Upper lobe of right lung (tissue), 1 donor: ENCODE measurements at regions not wholly inside any gene's neighbourhood (a gene's known extent, or its start where the extent isn't known, plus 50 kb on each side); places are given as distances from the start of the nearest gene placed in this dataset.

Source experiments
- ATAC-seq: fragments of 200-7000 bp; cut with Tn5 transposase; one replicate; pipeline ENCODE4 v1.9.1; 2020; ENCODE audit warnings: mild to moderate bottlenecking, moderate library complexity
- DNase-seq: peaks from one replicate; pipeline ENCODE4 v3.0.0-alpha.2; 2020
- H3K27ac ChIP-seq: fragments of 200-600 bp; one replicate; pipeline ENCODE4 v1.8.0; 2022
- H3K27me3 ChIP-seq: fragments of 200-600 bp; one replicate; pipeline ENCODE4 v1.8.0; 2022; ENCODE audit warnings: mild to moderate bottlenecking
- H3K36me3 ChIP-seq: fragments of 200-600 bp; one replicate; pipeline ENCODE4 v1.8.0; 2022
- H3K4me1 ChIP-seq: fragments of 200-600 bp; one replicate; pipeline ENCODE4 v1.8.0; 2022
- H3K4me3 ChIP-seq: fragments of 200-600 bp; one replicate; pipeline ENCODE4 v1.8.0; 2022; ENCODE audit warnings: mild to moderate bottlenecking
- H3K9me3 ChIP-seq: fragments of 200-600 bp; one replicate; pipeline ENCODE4 v1.8.0; 2022
- CTCF ChIP-seq: fragments of 200-600 bp; IDR thresholded peaks from one replicate; pipeline ENCODE4 v1.8.0; 2022; ENCODE audit warnings: antibody characterized with exemption
- intact Hi-C: fragments of 100-400 bp; cut with DNase I; formaldehyde crosslinking; loops from one replicate; pipeline ENCODE4 v1.11.0; 2022
- donor health status: DM: no; HTN: yes; CAD: no; lungs with severe emphysema.

- H3K4me1 ChIP-seq = no peaks in the 10 kb centered on the region
- H3K27me3 ChIP-seq = peaks cover 4% of the 10 kb centered on the region
- H3K36me3 ChIP-seq = no peaks in the 10 kb centered on the region
- intact Hi-C loops = no loop called here
- TF ChIP-seq CTCF = no peak
- H3K9me3 ChIP-seq = no peaks in the 10 kb centered on the region
- no peak overlapping the region for H3K4me3 ChIP-seq
- H3K27ac ChIP-seq = no peak overlapping the region
- no peak for DNase-seq
- ATAC-seq = no peak
Measured at GRCh38 chr9:118457171-118458000, 753.2 kb downstream of the TLR4 start.

GRCh38 chr9:118459913-118460312 is 755.7 kb downstream of the TLR4 start:
- Histone ChIP-seq H3K36me3 (no peaks in the 10 kb centered on the region), H3K4me1 (no peaks in the 10 kb centered on the region), H3K4me3 (no peak overlapping the region), H3K27ac (no peak overlapping the region), H3K9me3 (no peaks in the 10 kb centered on the region), H3K27me3 (no peaks in the 10 kb centered on the region)
- ATAC-seq (no peak), DNase-seq (no peak)
- no peak for TF ChIP-seq CTCF
- intact Hi-C loops = no loop called here

GRCh38 chr9:118463419-118463818 is 759.2 kb downstream of the TLR4 start:
- no peaks in the 10 kb centered on the region for H3K36me3 ChIP-seq
- DNase-seq (no peak), ATAC-seq (no peak)
- no peaks in the 10 kb centered on the region for H3K9me3 ChIP-seq
- no peaks in the 10 kb centered on the region for H3K4me1 ChIP-seq
- no peak for TF ChIP-seq CTCF
- H3K4me3 ChIP-seq = no peak overlapping the region
- H3K27ac ChIP-seq = no peak overlapping the region
- H3K27me3 ChIP-seq = no peaks in the 10 kb centered on the region
- intact Hi-C loops = no loop called here

GRCh38 chr9:118473521-118473920 is 769.3 kb downstream of the TLR4 start:
- H3K4me1 ChIP-seq = no peaks in the 10 kb centered on the region
- no peak overlapping the region for H3K4me3 ChIP-seq
- H3K9me3 ChIP-seq = no peaks in the 10 kb centered on the region
- no peaks in the 10 kb centered on the region for H3K36me3 ChIP-seq
- ATAC-seq = no peak
- H3K27me3 ChIP-seq = no peaks in the 10 kb centered on the region
- DNase-seq = no peak
- no peak for TF ChIP-seq CTCF
- intact Hi-C loops = no loop called here
- no peak overlapping the region for H3K27ac ChIP-seq

GRCh38 chr9:118478752-118479151 is 774.5 kb downstream of the TLR4 start:
- no peaks in the 10 kb centered on the region for H3K36me3 ChIP-seq
- H3K9me3 ChIP-seq = no peaks in the 10 kb centered on the region
- ATAC-seq = no peak
- intact Hi-C loops = no loop called here
- no peaks in the 10 kb centered on the region for H3K4me1 ChIP-seq
- no peaks in the 10 kb centered on the region for H3K27me3 ChIP-seq
- H3K27ac ChIP-seq = no peak overlapping the region
- no peak for DNase-seq
- no peak overlapping the region for H3K4me3 ChIP-seq
- no peak for TF ChIP-seq CTCF
